Embryonic facial prominence (tissue), 1 donor: ENCODE measurements at regions not wholly inside any gene's neighbourhood (a gene's known extent, or its start where the extent isn't known, plus 50 kb on each side); places are given as distances from the start of the nearest gene placed in this dataset.

Source experiments
- DNase-seq: peaks from one replicate; pipeline ENCODE4 v3.0.0-alpha.2; 2016; ENCODE audit errors: extremely low spot score

GRCh38 chr2:5751873-5752482, 59.8 kb downstream of the SOX11 start:
- no peak for DNase-seq

GRCh38 chr2:5756272-5756671, 64.1 kb downstream of the SOX11 start:
- no peak for DNase-seq

GRCh38 chr2:5758346-5758745, 66.2 kb downstream of the SOX11 start:
- DNase-seq: no peak

GRCh38 chr2:5759949-5760348, 67.8 kb downstream of the SOX11 start:
- DNase-seq: no peak

- no peak for DNase-seq
Measured at GRCh38 chr2:5763531-5763930, 71.3 kb downstream of the SOX11 start.

- no peak for DNase-seq
Measured at GRCh38 chr2:5764041-5764440, 71.9 kb downstream of the SOX11 start.

GRCh38 chr2:5766056-5766455, 73.9 kb downstream of the SOX11 start:
- no peak for DNase-seq

- DNase-seq: no peak
Measured at GRCh38 chr2:5766561-5766960, 74.4 kb downstream of the SOX11 start.

- DNase-seq: peak; percentile 21
Measured at GRCh38 chr2:5777131-5777535, 84.9 kb downstream of the SOX11 start.

GRCh38 chr2:5781679-5782078, 89.5 kb downstream of the SOX11 start:
- no peak for DNase-seq

- no peak for DNase-seq
Measured at GRCh38 chr2:5782103-5782502, 89.9 kb downstream of the SOX11 start.

GRCh38 chr2:5788447-5788846, 96.3 kb downstream of the SOX11 start:
- no peak for DNase-seq

GRCh38 chr2:5791371-5791770, 99.2 kb downstream of the SOX11 start:
- DNase-seq: no peak

- DNase-seq: no peak
Measured at GRCh38 chr2:5794012-5794411, 101.8 kb downstream of the SOX11 start.

GRCh38 chr2:5798084-5798483, 105.9 kb downstream of the SOX11 start:
- no peak for DNase-seq

GRCh38 chr2:5799348-5799747, 107.2 kb downstream of the SOX11 start:
- DNase-seq: no peak

- DNase-seq: no peak
Measured at GRCh38 chr2:5803547-5803946, 111.4 kb downstream of the SOX11 start.

- DNase-seq: no peak
Measured at GRCh38 chr2:5818961-5819600, 126.9 kb downstream of the SOX11 start.

- no peak for DNase-seq
Measured at GRCh38 chr2:5824126-5824525, 131.9 kb downstream of the SOX11 start.

GRCh38 chr2:5825686-5826085, 133.5 kb downstream of the SOX11 start:
- no peak for DNase-seq

- DNase-seq: no peak
Measured at GRCh38 chr2:5826979-5827655, 134.9 kb downstream of the SOX11 start.

GRCh38 chr2:5834501-5834900, 142.3 kb downstream of the SOX11 start:
- DNase-seq: no peak

- no peak for DNase-seq
Measured at GRCh38 chr2:5839550-5839949, 147.4 kb downstream of the SOX11 start.
